Loucy (cell line): ENCODE measurements at regions not wholly inside any gene's neighbourhood (a gene's known extent, or its start where the extent isn't known, plus 50 kb on each side); places are given as distances from the start of the nearest gene placed in this dataset.

Experiments
- EZH2phosphoT487 ChIP-seq: fragments of 200-600 bp; IDR thresholded peaks from 2 replicates; pipeline ENCODE4 v1.6.1; 2018; ENCODE audit warnings: antibody characterized with exemption, mild to moderate bottlenecking, moderate library complexity, borderline replicate concordance
- TF ChIP-seq, protein P1 (sequence below): fragments of 200-600 bp; sonication (generic); conservative IDR thresholded peaks from 2 replicates; pipeline ENCODE4 v1.5.1; 2014; ENCODE audit warnings: mild to moderate bottlenecking, antibody characterized with exemption, low read length

DNA sequence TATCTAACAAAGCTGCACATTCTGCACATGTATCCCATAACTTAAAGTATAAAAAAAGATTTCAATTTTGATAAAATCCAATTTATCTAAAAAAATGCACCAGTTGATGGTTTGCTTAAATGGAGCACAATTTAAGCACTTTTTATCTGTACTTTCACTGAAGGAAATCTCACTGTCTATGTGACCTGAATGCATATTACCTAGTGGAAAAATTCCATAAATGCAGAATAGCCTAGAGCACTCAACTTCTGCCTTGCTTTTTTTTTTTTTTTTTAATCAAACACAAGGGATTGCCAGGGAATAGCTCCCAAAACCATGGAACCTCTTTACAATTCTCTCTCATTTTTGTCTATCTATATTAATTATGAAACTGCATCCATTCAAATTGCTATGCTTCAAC is 80.4 kb downstream of the RFPL4B start:
- TF ChIP-seq, protein P1, sequence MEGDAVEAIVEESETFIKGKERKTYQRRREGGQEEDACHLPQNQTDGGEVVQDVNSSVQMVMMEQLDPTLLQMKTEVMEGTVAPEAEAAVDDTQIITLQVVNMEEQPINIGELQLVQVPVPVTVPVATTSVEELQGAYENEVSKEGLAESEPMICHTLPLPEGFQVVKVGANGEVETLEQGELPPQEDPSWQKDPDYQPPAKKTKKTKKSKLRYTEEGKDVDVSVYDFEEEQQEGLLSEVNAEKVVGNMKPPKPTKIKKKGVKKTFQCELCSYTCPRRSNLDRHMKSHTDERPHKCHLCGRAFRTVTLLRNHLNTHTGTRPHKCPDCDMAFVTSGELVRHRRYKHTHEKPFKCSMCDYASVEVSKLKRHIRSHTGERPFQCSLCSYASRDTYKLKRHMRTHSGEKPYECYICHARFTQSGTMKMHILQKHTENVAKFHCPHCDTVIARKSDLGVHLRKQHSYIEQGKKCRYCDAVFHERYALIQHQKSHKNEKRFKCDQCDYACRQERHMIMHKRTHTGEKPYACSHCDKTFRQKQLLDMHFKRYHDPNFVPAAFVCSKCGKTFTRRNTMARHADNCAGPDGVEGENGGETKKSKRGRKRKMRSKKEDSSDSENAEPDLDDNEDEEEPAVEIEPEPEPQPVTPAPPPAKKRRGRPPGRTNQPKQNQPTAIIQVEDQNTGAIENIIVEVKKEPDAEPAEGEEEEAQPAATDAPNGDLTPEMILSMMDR = no peak
- no peak for TF ChIP-seq EZH2phosphoT487
